ENCODE measurements at regions not wholly inside any gene's neighbourhood (a gene's known extent, or its start where the extent isn't known, plus 50 kb on each side); places are given as distances from the start of the nearest gene placed in this dataset.

GRCh38 chr15:95742836-95743235 is 587.7 kb upstream of the NR2F2 start:
- no peaks in the 10 kb centered on the region for H3K36me3 ChIP-seq
- H3K27ac ChIP-seq, result no peak overlapping the region
- no peak overlapping the region for H3K4me3 ChIP-seq
- no peaks in the 10 kb centered on the region for H3K9me3 ChIP-seq
- no peak for DNase-seq (ENCODE audit: low spot score)
- TF ChIP-seq POLR2AphosphoS5 (IDR thresholded peaks at IDR 0.05), result no peak
- no peaks in the 10 kb centered on the region for H3K4me1 ChIP-seq (replicated peaks)
- 97% methylated on average over 2 of the region's 2 CpGs for WGBS
- no peaks in the 10 kb centered on the region for H3K27me3 ChIP-seq (replicated peaks; ENCODE audit: insufficient read depth)
- intact Hi-C loops (cut with DNase I), result no loop called here

GRCh38 chr15:95757171-95757570 is 573.3 kb upstream of the NR2F2 start:
- Histone ChIP-seq H3K4me3 (no peak overlapping the region), H3K36me3 (no peaks in the 10 kb centered on the region), H3K27me3 (replicated peaks; ENCODE audit: insufficient read depth) (no peaks in the 10 kb centered on the region), H3K4me1 (replicated peaks) (no peaks in the 10 kb centered on the region), H3K9me3 (no peaks in the 10 kb centered on the region), H3K27ac (no peak overlapping the region)
- no peak for DNase-seq (ENCODE audit: low spot score)
- TF ChIP-seq CTCF (IDR thresholded peaks at IDR 0.05) (no peak), POLR2AphosphoS5 (IDR thresholded peaks at IDR 0.05) (no peak), POLR2A (IDR thresholded peaks at IDR 0.05) (no peak)
- intact Hi-C loops (cut with DNase I), result no loop called here
- WGBS, result 89% methylated on average over 2 of the region's 2 CpGs

GRCh38 chr15:95758451-95758850 is 572.0 kb upstream of the NR2F2 start:
- no peaks in the 10 kb centered on the region for H3K36me3 ChIP-seq
- no peak for DNase-seq (ENCODE audit: low spot score)
- no peaks in the 10 kb centered on the region for H3K27me3 ChIP-seq (replicated peaks; ENCODE audit: insufficient read depth)
- no peaks in the 10 kb centered on the region for H3K4me1 ChIP-seq (replicated peaks)
- H3K9me3 ChIP-seq, result no peaks in the 10 kb centered on the region
- intact Hi-C loops (cut with DNase I), result no loop called here
- WGBS, result 91% methylated on average over 1 of the region's 1 CpG
- no peak overlapping the region for H3K27ac ChIP-seq
- TF ChIP-seq CTCF (IDR thresholded peaks at IDR 0.05) (no peak), POLR2AphosphoS5 (IDR thresholded peaks at IDR 0.05) (no peak)
- H3K4me3 ChIP-seq, result no peak overlapping the region

- no peak for TF ChIP-seq POLR2A (IDR thresholded peaks at IDR 0.05)
- no peak for TF ChIP-seq POLR2AphosphoS5 (IDR thresholded peaks at IDR 0.05)
- no peak for TF ChIP-seq CTCF (IDR thresholded peaks at IDR 0.05)
- Histone ChIP-seq H3K4me1 (replicated peaks) (no peaks in the 10 kb centered on the region), H3K9me3 (no peaks in the 10 kb centered on the region), H3K4me3 (no peak overlapping the region), H3K36me3 (no peaks in the 10 kb centered on the region), H3K27ac (no peak overlapping the region), H3K27me3 (replicated peaks; ENCODE audit: insufficient read depth) (no peaks in the 10 kb centered on the region)
- intact Hi-C loops (cut with DNase I), result no loop called here
- WGBS, result 62% methylated on average over 2 of the region's 2 CpGs
- no peak for DNase-seq (ENCODE audit: low spot score)
Measured at GRCh38 chr15:95758851-95759250, 571.6 kb upstream of the NR2F2 start.

GRCh38 chr15:95760508-95760907 is 570.0 kb upstream of the NR2F2 start:
- WGBS, result 74% methylated on average over 5 of the region's 5 CpGs
- no peaks in the 10 kb centered on the region for H3K27me3 ChIP-seq (replicated peaks; ENCODE audit: insufficient read depth)
- DNase-seq (ENCODE audit: low spot score), result no peak
- H3K27ac ChIP-seq, result no peak overlapping the region
- no peaks in the 10 kb centered on the region for H3K36me3 ChIP-seq
- H3K4me3 ChIP-seq, result no peak overlapping the region
- no peaks in the 10 kb centered on the region for H3K4me1 ChIP-seq (replicated peaks)
- no peaks in the 10 kb centered on the region for H3K9me3 ChIP-seq
- TF ChIP-seq CTCF (IDR thresholded peaks at IDR 0.05), result no peak
- TF ChIP-seq POLR2AphosphoS5 (IDR thresholded peaks at IDR 0.05), result no peak
- intact Hi-C loops (cut with DNase I), result no loop called here
